SU-DHL-6 (cell line): ENCODE measurements at regions not wholly inside any gene's neighbourhood (a gene's known extent, or its start where the extent isn't known, plus 50 kb on each side); places are given as distances from the start of the nearest gene placed in this dataset.

Experiments used
- H2AFZ ChIP-seq: fragments of 200-600 bp; sonication (generic); 2 replicates; pipeline ENCODE4 v1.6.1; 2014; ENCODE audit warnings: low read depth, mild to moderate bottlenecking, moderate library complexity, mixed read lengths, antibody characterized with exemption, low read length; ENCODE audit not compliant: severe bottlenecking
- H3F3A ChIP-seq: fragments of 200-600 bp; shearing (Covaris generic); 2 replicates; pipeline ENCODE4 v1.6.0; 2016; ENCODE audit warnings: antibody characterized with exemption, mild to moderate bottlenecking; ENCODE audit not compliant: insufficient read depth
- H3K27ac ChIP-seq: fragments of 200-600 bp; sonication (generic); 2 replicates; pipeline ENCODE4 v1.5.1; 2016; ENCODE audit warnings: low read depth, mild to moderate bottlenecking, low read length, moderate library complexity, mixed read lengths
- H3K27me3 ChIP-seq: fragments of 200-600 bp; sonication (generic), shearing (Covaris generic); 2 replicates; pipeline ENCODE4 v1.6.0; 2014; ENCODE audit warnings: mild to moderate bottlenecking, low read length
- H3K36me3 ChIP-seq: fragments of 200-600 bp; sonication (generic); 2 replicates; pipeline ENCODE4 v1.6.1; 2014; ENCODE audit warnings: mild to moderate bottlenecking, low read length, mixed read lengths
- H3K4me2 ChIP-seq: fragments of 300-600, 200-600 bp; shearing (Covaris generic), sonication (generic); 2 replicates; pipeline ENCODE4 v1.6.0; 2014; ENCODE audit warnings: low read length, low read depth, mild to moderate bottlenecking; ENCODE audit not compliant: poor library complexity, severe bottlenecking
- H3K4me3 ChIP-seq: fragments of 200-600 bp; sonication (generic); 2 replicates; pipeline ENCODE4 v1.5.1; 2014; ENCODE audit warnings: antibody characterized with exemption, low read length, mild to moderate bottlenecking, mixed read lengths; ENCODE audit not compliant: insufficient read depth, poor library complexity, severe bottlenecking
- H3K79me2 ChIP-seq: fragments of 200-600 bp; sonication (generic); 2 replicates; pipeline ENCODE4 v1.6.1; 2014; ENCODE audit warnings: mild to moderate bottlenecking, low read length, moderate library complexity; ENCODE audit not compliant: insufficient read depth
- H3K9ac ChIP-seq: fragments of 200-600 bp; sonication (generic); 2 replicates; pipeline ENCODE4 v1.7.0; 2014; ENCODE audit warnings: mild to moderate bottlenecking, low read length
- H3K9me2 ChIP-seq: fragments of 200-600 bp; sonication (generic); replicated peaks from 2 replicates; pipeline ENCODE4 v1.6.1; 2014; ENCODE audit warnings: low read length; ENCODE audit not compliant: insufficient read depth
- H3K9me3 ChIP-seq: fragments of 200-600 bp; sonication (generic); 2 replicates; pipeline ENCODE4 v1.6.1; 2014; ENCODE audit warnings: low read length, mixed read lengths; ENCODE audit not compliant: insufficient read depth
- H4K20me1 ChIP-seq: fragments of 200-600 bp; sonication (generic); 2 replicates; pipeline ENCODE4 v1.6.1; 2014; ENCODE audit warnings: low read depth, mild to moderate bottlenecking, antibody characterized with exemption, low read length, moderate library complexity, mixed read lengths
- CTCF ChIP-seq: fragments of 200-600 bp; sonication (generic); IDR thresholded peaks from one replicate; pipeline ENCODE4 v1.5.1; 2017; ENCODE audit warnings: antibody characterized with exemption, mild to moderate bottlenecking, low read length, moderate library complexity; ENCODE audit not compliant: insufficient read depth, poor library complexity, severe bottlenecking
- EZH2phosphoT487 ChIP-seq: fragments of 200-600 bp; sonication (generic), shearing (Covaris generic); conservative IDR thresholded peaks from 2 replicates; pipeline ENCODE4 v1.6.1; 2018; ENCODE audit warnings: mild to moderate bottlenecking, antibody characterized with exemption, low read length, moderate library complexity, mixed read lengths

DNA sequence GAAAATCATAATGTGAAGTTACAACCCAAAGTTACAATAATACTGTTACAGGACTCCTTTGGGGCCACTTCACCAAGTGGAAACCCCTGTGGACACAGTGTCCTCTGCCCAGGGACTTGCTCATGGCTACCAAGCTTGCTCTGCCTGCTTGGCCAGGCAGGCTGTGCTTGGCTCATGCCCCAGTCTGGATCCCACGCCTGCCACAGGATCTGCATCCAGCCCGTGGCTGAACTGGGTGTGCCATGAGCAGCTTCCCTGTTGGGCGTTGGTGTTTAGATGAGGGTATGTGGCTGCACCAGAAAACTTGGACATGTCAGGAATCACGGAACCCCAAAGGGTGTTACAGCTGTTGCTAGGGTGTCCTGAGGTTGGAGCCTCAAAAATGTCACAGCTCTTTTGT lies 820.9 kb downstream of the SLC6A15 start:
- Histone ChIP-seq H3F3A (no peaks in the 10 kb centered on the region), H3K4me3 (no peak overlapping the region), H2AFZ (no peak overlapping the region), H3K9me2 (no peaks in the 10 kb centered on the region), H3K9me3 (peaks cover 16% of the 10 kb centered on the region; the same call in 1 of the 2 replicates), H3K27me3 (no peaks in the 10 kb centered on the region), H3K9ac (no peak overlapping the region), H3K36me3 (no peaks in the 10 kb centered on the region; the same call in 1 of the 2 replicates), H3K79me2 (no peaks in the 10 kb centered on the region), H3K27ac (no peak overlapping the region), H4K20me1 (no peaks in the 10 kb centered on the region), H3K4me2 (no peak overlapping the region)
- TF ChIP-seq CTCF = no peak
- TF ChIP-seq EZH2phosphoT487 = no peak

DNA sequence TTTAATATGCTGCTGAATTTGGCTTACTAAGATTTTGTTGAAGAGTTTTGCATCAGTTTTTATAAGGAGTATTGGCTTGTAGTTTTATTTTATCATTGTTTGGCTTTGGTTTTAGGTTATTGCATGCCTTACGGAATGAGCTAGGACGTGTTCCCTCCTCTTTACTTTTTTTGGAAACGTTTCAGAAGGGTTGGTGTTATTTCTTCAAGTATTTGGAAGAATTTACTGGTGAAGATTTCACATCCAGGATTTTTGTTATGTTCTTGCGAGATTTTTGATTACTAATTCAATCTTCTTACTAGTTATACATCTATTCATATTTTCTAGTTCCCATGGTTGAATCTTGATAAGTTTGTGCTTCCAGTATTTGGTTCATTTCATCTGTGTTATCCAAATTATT lies 823.2 kb downstream of the SLC6A15 start:
- Histone ChIP-seq H3K27ac (no peak overlapping the region), H2AFZ (peak overlapping the region; percentile 26), H3K4me3 (no peak overlapping the region), H3K9me2 (no peaks in the 10 kb centered on the region), H3K27me3 (no peaks in the 10 kb centered on the region), H3K9ac (no peak overlapping the region), H4K20me1 (no peaks in the 10 kb centered on the region), H3K36me3 (no peaks in the 10 kb centered on the region; the same call in 1 of the 2 replicates), H3K79me2 (no peaks in the 10 kb centered on the region), H3F3A (no peaks in the 10 kb centered on the region), H3K4me2 (no peak overlapping the region), H3K9me3 (peaks cover 16% of the 10 kb centered on the region; the same call in 1 of the 2 replicates)
- TF ChIP-seq CTCF = no peak
- no peak for TF ChIP-seq EZH2phosphoT487

- Histone ChIP-seq H3F3A (no peaks in the 10 kb centered on the region), H3K27me3 (no peaks in the 10 kb centered on the region), H3K9me3 (no peaks in the 10 kb centered on the region), H3K4me2 (no peak overlapping the region), H2AFZ (no peak overlapping the region), H3K27ac (no peak overlapping the region), H3K9me2 (no peaks in the 10 kb centered on the region), H3K9ac (no peak overlapping the region), H3K4me3 (no peak overlapping the region), H4K20me1 (no peaks in the 10 kb centered on the region), H3K36me3 (no peaks in the 10 kb centered on the region), H3K79me2 (no peaks in the 10 kb centered on the region)
- TF ChIP-seq CTCF = no peak
- TF ChIP-seq EZH2phosphoT487 = no peak
These were observed 827.6 kb downstream of the SLC6A15 start for GRCh38 chr12:84085046-84085445.
